ENCODE measurements at regions not wholly inside any gene's neighbourhood (a gene's known extent, or its start where the extent isn't known, plus 50 kb on each side); places are given as distances from the start of the nearest gene placed in this dataset.

GRCh38 chr16:87077750-87078127, 239.5 kb downstream of the C16orf95 start:
- H3K4me2 ChIP-seq (ENCODE audit: extremely low read depth, insufficient read depth, low read length), result no peak overlapping the region
- no peak for DNase-seq (ENCODE audit: low read depth in 2 of 2)
- H4K20me1 ChIP-seq (ENCODE audit: control insufficient read depth, extremely low read depth, insufficient read depth, low read length), result no peaks in the 10 kb centered on the region
- no peak overlapping the region for H3K9ac ChIP-seq (ENCODE audit: insufficient read depth, low read length)
- H3K4me3 ChIP-seq (replicated peaks in 1 of 4; ENCODE audit: control extremely low read depth in 1 of 4, insufficient read depth in 1 of 4, low read depth in 3 of 4, low read length in 4 of 4), result no peak overlapping the region
- no peaks in the 10 kb centered on the region for H3K9me3 ChIP-seq (ENCODE audit: control insufficient read depth, insufficient read depth, low read depth, low read length)
- H3K27ac ChIP-seq (ENCODE audit: insufficient read depth, low read length), result no peak overlapping the region
- no peaks in the 10 kb centered on the region for H3K4me1 ChIP-seq (ENCODE audit: control insufficient read depth, extremely low read depth, insufficient read depth, low read length)
- H3K79me2 ChIP-seq (ENCODE audit: control insufficient read depth, insufficient read depth, low read length), result no peaks in the 10 kb centered on the region
- no peaks in the 10 kb centered on the region for H3K36me3 ChIP-seq (ENCODE audit: control insufficient read depth, insufficient read depth, low read length)
- no peak for TF ChIP-seq CTCF (conservative IDR thresholded peaks at IDR 0.05 in 1 of 2, IDR thresholded peaks at IDR 0.05 in 1 of 2; ENCODE audit: low read depth in 1 of 2, low read length in 2 of 2)
- TF ChIP-seq EZH2 (IDR thresholded peaks at IDR 0.05; ENCODE audit: low read length, missing control alignments), result no peak
- no peaks in the 10 kb centered on the region for H3K27me3 ChIP-seq (ENCODE audit: control insufficient read depth, insufficient read depth, low read length)
- H2AFZ ChIP-seq (ENCODE audit: low read length), result no peak overlapping the region

- no peak for DNase-seq (ENCODE audit: low read depth in 2 of 2)
- Histone ChIP-seq H3K27me3 (ENCODE audit: control insufficient read depth, insufficient read depth, low read length) (no peaks in the 10 kb centered on the region), H3K9ac (ENCODE audit: insufficient read depth, low read length) (no peak overlapping the region), H3K9me3 (ENCODE audit: control insufficient read depth, insufficient read depth, low read depth, low read length) (no peaks in the 10 kb centered on the region), H3K27ac (ENCODE audit: insufficient read depth, low read length) (no peak overlapping the region), H3K36me3 (ENCODE audit: control insufficient read depth, insufficient read depth, low read length) (no peaks in the 10 kb centered on the region), H3K4me1 (ENCODE audit: control insufficient read depth, extremely low read depth, insufficient read depth, low read length) (no peaks in the 10 kb centered on the region), H3K79me2 (ENCODE audit: control insufficient read depth, insufficient read depth, low read length) (no peaks in the 10 kb centered on the region), H3K4me2 (ENCODE audit: extremely low read depth, insufficient read depth, low read length) (no peak overlapping the region), H2AFZ (ENCODE audit: low read length) (no peak overlapping the region), H3K4me3 (replicated peaks in 1 of 4; ENCODE audit: control extremely low read depth in 1 of 4, insufficient read depth in 1 of 4, low read depth in 3 of 4, low read length in 4 of 4) (no peak overlapping the region), H4K20me1 (ENCODE audit: control insufficient read depth, extremely low read depth, insufficient read depth, low read length) (no peaks in the 10 kb centered on the region)
- no peak for TF ChIP-seq CTCF (conservative IDR thresholded peaks at IDR 0.05 in 1 of 2, IDR thresholded peaks at IDR 0.05 in 1 of 2; ENCODE audit: low read depth in 1 of 2, low read length in 2 of 2)
Observed at GRCh38 chr16:87080571-87081167, 236.5 kb downstream of the C16orf95 start.

- no peak for DNase-seq (ENCODE audit: low read depth in 2 of 2)
- Histone ChIP-seq H3K27me3 (ENCODE audit: control insufficient read depth, insufficient read depth, low read length) (no peaks in the 10 kb centered on the region), H3K27ac (ENCODE audit: insufficient read depth, low read length) (no peak overlapping the region), H3K4me3 (replicated peaks in 1 of 4; ENCODE audit: control extremely low read depth in 1 of 4, insufficient read depth in 1 of 4, low read depth in 3 of 4, low read length in 4 of 4) (no peak overlapping the region), H3K9me3 (ENCODE audit: control insufficient read depth, insufficient read depth, low read depth, low read length) (no peaks in the 10 kb centered on the region), H3K36me3 (ENCODE audit: control insufficient read depth, insufficient read depth, low read length) (no peaks in the 10 kb centered on the region), H2AFZ (ENCODE audit: low read length) (no peak overlapping the region), H3K4me1 (ENCODE audit: control insufficient read depth, extremely low read depth, insufficient read depth, low read length) (no peaks in the 10 kb centered on the region), H3K9ac (ENCODE audit: insufficient read depth, low read length) (no peak overlapping the region), H3K79me2 (ENCODE audit: control insufficient read depth, insufficient read depth, low read length) (no peaks in the 10 kb centered on the region), H3K4me2 (ENCODE audit: extremely low read depth, insufficient read depth, low read length) (no peak overlapping the region), H4K20me1 (ENCODE audit: control insufficient read depth, extremely low read depth, insufficient read depth, low read length) (no peaks in the 10 kb centered on the region)
- TF ChIP-seq CTCF (conservative IDR thresholded peaks at IDR 0.05 in 1 of 2, IDR thresholded peaks at IDR 0.05 in 1 of 2; ENCODE audit: low read depth in 1 of 2, low read length in 2 of 2), result no peak
- TF ChIP-seq EZH2 (IDR thresholded peaks at IDR 0.05; ENCODE audit: low read length, missing control alignments), result no peak
Observed at GRCh38 chr16:87085441-87085840, 231.8 kb downstream of the C16orf95 start.
